ENCODE measurements at regions not wholly inside any gene's neighbourhood (a gene's known extent, or its start where the extent isn't known, plus 50 kb on each side); places are given as distances from the start of the nearest gene placed in this dataset.
A peak's percentile ranks its signal among the peaks of the same experiment; 100 is the strongest.

- H3K27me3 ChIP-seq (ENCODE audit: low read length) = no peaks in the 10 kb centered on the region
- no peaks in the 10 kb centered on the region for H3K9me3 ChIP-seq (ENCODE audit: insufficient read depth, low read length)
- H2AFZ ChIP-seq (ENCODE audit: low read depth, low read length, severe bottlenecking) = no peak overlapping the region
- H3K9ac ChIP-seq (ENCODE audit: low read length) = no peak overlapping the region
- no peaks in the 10 kb centered on the region for H3K79me2 ChIP-seq (ENCODE audit: insufficient read depth, low read length)
- no peaks in the 10 kb centered on the region for H3K36me3 ChIP-seq (ENCODE audit: low read length)
- no peak for TF ChIP-seq EZH2phosphoT487 (conservative IDR thresholded peaks at IDR 0.05; ENCODE audit: low read length)
- no peak for TF ChIP-seq CTCF (IDR thresholded peaks at IDR 0.05; ENCODE audit: insufficient read depth, low read length, poor library complexity, severe bottlenecking)
- no peak overlapping the region for H3K4me3 ChIP-seq (ENCODE audit: insufficient read depth, low read length, poor library complexity, severe bottlenecking)
- H3F3A ChIP-seq (ENCODE audit: insufficient read depth) = no peaks in the 10 kb centered on the region
- no peak overlapping the region for H3K4me2 ChIP-seq (ENCODE audit: low read depth, low read length, poor library complexity, severe bottlenecking)
- no peaks in the 10 kb centered on the region for H3K9me2 ChIP-seq (replicated peaks; ENCODE audit: insufficient read depth, low read length)
- no peak overlapping the region for H3K27ac ChIP-seq (ENCODE audit: low read depth, low read length)
- H4K20me1 ChIP-seq (ENCODE audit: low read depth, low read length) = no peaks in the 10 kb centered on the region
Measured at GRCh38 chr10:8462565-8462964, 408.1 kb downstream of the GATA3 start.

- Histone ChIP-seq H3K9me3 (ENCODE audit: insufficient read depth, low read length) (no peaks in the 10 kb centered on the region), H3K9ac (ENCODE audit: low read length) (no peak overlapping the region), H3K79me2 (ENCODE audit: insufficient read depth, low read length) (no peaks in the 10 kb centered on the region), H3F3A (ENCODE audit: insufficient read depth) (no peaks in the 10 kb centered on the region), H2AFZ (ENCODE audit: low read depth, low read length, severe bottlenecking) (no peak overlapping the region), H3K9me2 (replicated peaks; ENCODE audit: insufficient read depth, low read length) (no peaks in the 10 kb centered on the region), H3K27ac (ENCODE audit: low read depth, low read length) (no peak overlapping the region), H3K4me3 (ENCODE audit: insufficient read depth, low read length, poor library complexity, severe bottlenecking) (no peak overlapping the region), H3K4me2 (ENCODE audit: low read depth, low read length, poor library complexity, severe bottlenecking) (no peak overlapping the region), H3K36me3 (ENCODE audit: low read length) (no peaks in the 10 kb centered on the region), H4K20me1 (ENCODE audit: low read depth, low read length) (no peaks in the 10 kb centered on the region), H3K27me3 (ENCODE audit: low read length) (no peaks in the 10 kb centered on the region)
- TF ChIP-seq CTCF (IDR thresholded peaks at IDR 0.05; ENCODE audit: insufficient read depth, low read length, poor library complexity, severe bottlenecking) = no peak
- no peak for TF ChIP-seq EZH2phosphoT487 (conservative IDR thresholded peaks at IDR 0.05; ENCODE audit: low read length)
Measured at GRCh38 chr10:8463853-8464252, 409.4 kb downstream of the GATA3 start.

- no peaks in the 10 kb centered on the region for H3K27me3 ChIP-seq (ENCODE audit: low read length)
- H3F3A ChIP-seq (ENCODE audit: insufficient read depth) = no peaks in the 10 kb centered on the region
- H3K4me2 ChIP-seq (ENCODE audit: low read depth, low read length, poor library complexity, severe bottlenecking) = no peak overlapping the region
- no peak overlapping the region for H3K27ac ChIP-seq (ENCODE audit: low read depth, low read length)
- H3K9me3 ChIP-seq (ENCODE audit: insufficient read depth, low read length) = no peaks in the 10 kb centered on the region
- H3K79me2 ChIP-seq (ENCODE audit: insufficient read depth, low read length) = no peaks in the 10 kb centered on the region
- no peaks in the 10 kb centered on the region for H3K9me2 ChIP-seq (replicated peaks; ENCODE audit: insufficient read depth, low read length)
- H4K20me1 ChIP-seq (ENCODE audit: low read depth, low read length) = no peaks in the 10 kb centered on the region
- H3K9ac ChIP-seq (ENCODE audit: low read length) = no peak overlapping the region
- TF ChIP-seq CTCF (IDR thresholded peaks at IDR 0.05; ENCODE audit: insufficient read depth, low read length, poor library complexity, severe bottlenecking) (no peak), EZH2phosphoT487 (conservative IDR thresholded peaks at IDR 0.05; ENCODE audit: low read length) (no peak)
- H2AFZ ChIP-seq (ENCODE audit: low read depth, low read length, severe bottlenecking) = no peak overlapping the region
- H3K4me3 ChIP-seq (ENCODE audit: insufficient read depth, low read length, poor library complexity, severe bottlenecking) = no peak overlapping the region
- no peaks in the 10 kb centered on the region for H3K36me3 ChIP-seq (ENCODE audit: low read length)
Measured at GRCh38 chr10:8468477-8468876, 414.0 kb downstream of the GATA3 start.

GRCh38 chr10:8473205-8473604, 418.7 kb downstream of the GATA3 start:
- H3K36me3 ChIP-seq (ENCODE audit: low read length) = no peaks in the 10 kb centered on the region
- H2AFZ ChIP-seq (ENCODE audit: low read depth, low read length, severe bottlenecking) = no peak overlapping the region
- no peak overlapping the region for H3K9ac ChIP-seq (ENCODE audit: low read length)
- H3K4me2 ChIP-seq (ENCODE audit: low read depth, low read length, poor library complexity, severe bottlenecking) = no peak overlapping the region
- H3K9me3 ChIP-seq (ENCODE audit: insufficient read depth, low read length) = no peaks in the 10 kb centered on the region
- H3K4me3 ChIP-seq (ENCODE audit: insufficient read depth, low read length, poor library complexity, severe bottlenecking) = no peak overlapping the region
- no peak overlapping the region for H3K27ac ChIP-seq (ENCODE audit: low read depth, low read length)
- H3K79me2 ChIP-seq (ENCODE audit: insufficient read depth, low read length) = no peaks in the 10 kb centered on the region
- no peaks in the 10 kb centered on the region for H4K20me1 ChIP-seq (ENCODE audit: low read depth, low read length)
- peak; percentile 11 for TF ChIP-seq CTCF (IDR thresholded peaks at IDR 0.05; ENCODE audit: insufficient read depth, low read length, poor library complexity, severe bottlenecking)
- no peak for TF ChIP-seq EZH2phosphoT487 (conservative IDR thresholded peaks at IDR 0.05; ENCODE audit: low read length)
- no peaks in the 10 kb centered on the region for H3K27me3 ChIP-seq (ENCODE audit: low read length)
- no peaks in the 10 kb centered on the region for H3K9me2 ChIP-seq (replicated peaks; ENCODE audit: insufficient read depth, low read length)
- no peaks in the 10 kb centered on the region for H3F3A ChIP-seq (ENCODE audit: insufficient read depth)
